Transverse colon (tissue), 4 donors: ENCODE measurements at regions not wholly inside any gene's neighbourhood (a gene's known extent, or its start where the extent isn't known, plus 50 kb on each side); places are given as distances from the start of the nearest gene placed in this dataset.
"Not testable (repeated sequence)": the region's sequence is repeated elsewhere in the genome, so short reads cannot be mapped to it uniquely, and the experiment has no call there.

Experiments
- POLR2A ChIP-seq: fragments of 450-650 bp; IDR thresholded peaks from one replicate; pipeline ENCODE4 v1.6.1; 2016; ENCODE audit warnings: antibody characterized with exemption, mild to moderate bottlenecking, moderate library complexity
- POLR2AphosphoS5 ChIP-seq, 3 donors: sonication (generic); formaldehyde crosslinking; IDR thresholded peaks; one replicate each; pipeline ENCODE4 v1.6.1; 2016; ENCODE audit warnings: antibody characterized with exemption in 3 of 3
- TF ChIP-seq, protein P1 (sequence below), 5 experiments: fragments of 200-600 bp in 3 of 5; fragments of 450-650 bp in 2 of 5; sonication (generic) in 3 of 5; IDR thresholded peaks; 1 replicate in 2 of 5; 2 replicates in 3 of 5; pipeline ENCODE4 v1.5.1; 2016 to 2017; ENCODE audit warnings: antibody characterized with exemption in 5 of 5, inconsistent platforms in 3 of 5, mild to moderate bottlenecking in 2 of 5, moderate library complexity in 1 of 5

DNA sequence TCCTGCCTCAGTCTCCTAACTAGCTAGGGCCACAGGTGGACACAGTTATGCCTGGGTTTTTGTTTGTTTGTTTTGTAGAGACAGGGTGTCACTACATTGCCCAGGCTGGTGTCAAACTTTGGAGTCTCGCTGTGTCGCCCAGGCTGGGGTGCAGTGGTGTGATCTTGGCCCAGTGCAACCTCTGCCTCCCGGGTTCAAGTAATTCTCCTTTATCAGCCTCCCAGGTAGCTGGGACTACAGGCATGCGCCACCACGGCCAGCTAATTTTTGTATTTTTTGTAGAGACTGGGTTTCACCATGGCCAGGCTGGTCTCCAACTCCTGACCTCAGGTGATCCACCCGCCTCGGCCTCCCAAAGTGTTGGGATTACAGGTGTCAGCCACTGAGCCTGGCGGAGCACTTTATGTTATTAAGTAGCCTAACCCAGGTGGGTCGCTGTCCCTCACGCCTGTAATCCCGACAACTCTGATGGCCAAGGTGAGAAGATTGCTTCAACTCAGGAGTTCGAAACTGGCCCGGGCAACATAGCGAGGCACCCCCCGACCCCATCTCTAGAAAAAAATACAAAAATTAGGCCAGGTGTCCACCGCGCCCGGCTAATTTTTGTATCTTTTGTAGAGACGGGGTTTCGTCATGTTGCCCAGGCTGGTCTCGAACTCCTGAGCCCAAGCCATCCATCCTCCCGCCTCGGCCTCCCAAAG, 91.2 kb upstream of the OR4F16 start:
- TF ChIP-seq, protein P1, sequence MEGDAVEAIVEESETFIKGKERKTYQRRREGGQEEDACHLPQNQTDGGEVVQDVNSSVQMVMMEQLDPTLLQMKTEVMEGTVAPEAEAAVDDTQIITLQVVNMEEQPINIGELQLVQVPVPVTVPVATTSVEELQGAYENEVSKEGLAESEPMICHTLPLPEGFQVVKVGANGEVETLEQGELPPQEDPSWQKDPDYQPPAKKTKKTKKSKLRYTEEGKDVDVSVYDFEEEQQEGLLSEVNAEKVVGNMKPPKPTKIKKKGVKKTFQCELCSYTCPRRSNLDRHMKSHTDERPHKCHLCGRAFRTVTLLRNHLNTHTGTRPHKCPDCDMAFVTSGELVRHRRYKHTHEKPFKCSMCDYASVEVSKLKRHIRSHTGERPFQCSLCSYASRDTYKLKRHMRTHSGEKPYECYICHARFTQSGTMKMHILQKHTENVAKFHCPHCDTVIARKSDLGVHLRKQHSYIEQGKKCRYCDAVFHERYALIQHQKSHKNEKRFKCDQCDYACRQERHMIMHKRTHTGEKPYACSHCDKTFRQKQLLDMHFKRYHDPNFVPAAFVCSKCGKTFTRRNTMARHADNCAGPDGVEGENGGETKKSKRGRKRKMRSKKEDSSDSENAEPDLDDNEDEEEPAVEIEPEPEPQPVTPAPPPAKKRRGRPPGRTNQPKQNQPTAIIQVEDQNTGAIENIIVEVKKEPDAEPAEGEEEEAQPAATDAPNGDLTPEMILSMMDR (IDR thresholded peaks at IDR 0.05): not testable (repeated sequence)
- TF ChIP-seq POLR2A; POLR2AphosphoS5 (IDR thresholded peaks at IDR 0.05): not testable (repeated sequence)
